A549 (cell line): ENCODE measurements at regions not wholly inside any gene's neighbourhood (a gene's known extent, or its start where the extent isn't known, plus 50 kb on each side); places are given as distances from the start of the nearest gene placed in this dataset.

Source experiments
- ATAC-seq, 2 experiments: fragments of 200-7000 bp in 1 of 2; fragments of >200 bp in 1 of 2; cut with Nextera tagmentation in 1 of 2; cut with Tn5 transposase in 1 of 2; 3 replicates each; pipeline versions ENCODE4 v1.8.0 to v1.9.1; 2018 to 2020; ENCODE audit warnings: mild to moderate bottlenecking in 1 of 2, moderate library complexity in 1 of 2
- CTCF ChIA-PET: fragments of 300-600 bp; sonication (Branson Sonifier 250); formaldehyde crosslinking; extraction: SDS; loops from one replicate; lab custom pipeline; 2021; ENCODE audit warnings: antibody characterized with exemption, inconsistent platforms; lab: Yijun Ruan, JAX
- POLR2A ChIA-PET: fragments of 350-600 bp; formaldehyde crosslinking; extraction: SDS; loops from one replicate; lab custom pipeline; 2021; ENCODE audit warnings: antibody characterized with exemption, inconsistent platforms; lab: Yijun Ruan, JAX
- DNase-seq, 2 experiments: peaks; one replicate each; pipeline versions ENCODE4 v3.0.0 to v3.0.0-alpha.2; 2011 to 2016; ENCODE audit warnings: low read depth in 1 of 2, low spot score in 1 of 2
- FAIRE-seq: peaks from 2 replicates; lab custom pipeline; 2011; peaks lifted over from hg19 to GRCh38; lab: Jason Lieb, UNC
- H3K27ac ChIP-seq, 2 experiments: fragments of >200 bp; sonication (Bioruptor Twin); formaldehyde crosslinking; 3 replicates each; pipeline ENCODE4 v1.5.1; 2016 to 2017
- H3K4me1 ChIP-seq: fragments of >200 bp; sonication (Bioruptor Twin); formaldehyde crosslinking; 3 replicates; pipeline ENCODE4 v1.6.1; 2016
- H3K4me2 ChIP-seq: fragments of >200 bp; sonication (Bioruptor Twin); formaldehyde crosslinking; 3 replicates; pipeline ENCODE4 v1.6.1; 2016
- H3K4me3 ChIP-seq: fragments of >200 bp; sonication (Bioruptor Twin); formaldehyde crosslinking; 3 replicates; pipeline ENCODE4 v1.5.1; 2016
- H3K9me3 ChIP-seq: fragments of >200 bp; sonication (Bioruptor Twin); formaldehyde crosslinking; 3 replicates; pipeline ENCODE4 v1.6.1; 2016
- FOSB ChIP-seq: fragments of 250-450 bp; sonication (Bioruptor Pico); IDR thresholded peaks from 2 replicates; pipeline ENCODE4 v1.5.0; 2020; ENCODE audit warnings: mild to moderate bottlenecking, moderate library complexity
- GATA3 ChIP-seq: IDR thresholded peaks from 2 replicates; pipeline ENCODE4 v1.6.1; 2012; ENCODE audit warnings: borderline replicate concordance
- HDAC2 ChIP-seq: fragments of 200-600 bp; sonication (generic); IDR thresholded peaks from 2 replicates; pipeline ENCODE4 v1.6.1; 2016
- HOXA7 ChIP-seq: fragments of 250-450 bp; sonication (Bioruptor Pico); IDR thresholded peaks from 2 replicates; pipeline ENCODE4 v1.5.0; 2020; ENCODE audit warnings: mild to moderate bottlenecking, moderate library complexity
- JUNB ChIP-seq: fragments of >200 bp; sonication (Bioruptor Twin); formaldehyde crosslinking; IDR thresholded peaks from 2 replicates; pipeline ENCODE4 v1.6.1; 2016
- KDM5A ChIP-seq: fragments of 200-600 bp; sonication (generic); IDR thresholded peaks from 2 replicates; pipeline ENCODE4 v1.6.1; 2016; ENCODE audit warnings: antibody characterized with exemption, mild to moderate bottlenecking
- NFE2L2 ChIP-seq: fragments of 150-350 bp; conservative IDR thresholded peaks from 2 replicates; pipeline ENCODE4 v1.6.1; 2014; ENCODE audit warnings: low read length
- NPAS2 ChIP-seq: fragments of 250-450 bp; sonication (Bioruptor Pico); IDR thresholded peaks from 2 replicates; pipeline ENCODE4 v1.8.0; 2022; ENCODE audit warnings: mild to moderate bottlenecking, moderate library complexity, borderline replicate concordance
- POLR2A ChIP-seq: IDR thresholded peaks from 2 replicates; pipeline ENCODE4 v1.6.1; 2012; ENCODE audit warnings: mild to moderate bottlenecking, low read length
- RAD21 ChIP-seq, 2 experiments: fragments of >200 bp in 1 of 2; sonication (Bioruptor Twin) in 1 of 2; formaldehyde crosslinking in 1 of 2; IDR thresholded peaks in 1 of 2; conservative IDR thresholded peaks in 1 of 2; 2 replicates in 1 of 2; 3 replicates in 1 of 2; pipeline ENCODE4 v1.6.1; 2012 to 2018; ENCODE audit warnings: inconsistent platforms in 1 of 2
- TP53 ChIP-seq: fragments of 250-450 bp; sonication (Bioruptor Pico); IDR thresholded peaks from 2 replicates; pipeline ENCODE4 v1.5.0; 2021; ENCODE audit warnings: mild to moderate bottlenecking, moderate library complexity
- ZFP36 ChIP-seq: fragments of 450-650 bp; IDR thresholded peaks from 2 replicates; pipeline ENCODE4 v1.6.1; 2014; ENCODE audit warnings: borderline replicate concordance; ENCODE audit not compliant: partially characterized antibody
- WGBS: methylation state at CpG from one replicate; pipeline ENCODE4 v1.1.6; 2017; ENCODE audit errors: missing lambda C conversion rate; 5-methylcytosine and 5-hydroxymethylcytosine counted together
- TF ChIP-seq, protein P1 (sequence below): fragments of 250-450 bp; sonication (Bioruptor Pico); IDR thresholded peaks from 2 replicates; pipeline ENCODE4 v1.5.0; 2021; ENCODE audit warnings: mild to moderate bottlenecking, moderate library complexity, borderline replicate concordance
- TF ChIP-seq, protein P2 (sequence below): fragments of 200-600 bp; sonication (generic); IDR thresholded peaks from 2 replicates; pipeline ENCODE4 v1.6.1; 2016; ENCODE audit warnings: antibody characterized with exemption, mild to moderate bottlenecking, moderate library complexity
- TF ChIP-seq, protein P3 (sequence below): IDR thresholded peaks from 2 replicates; pipeline ENCODE4 v1.6.1; 2012; ENCODE audit warnings: low read depth, borderline replicate concordance
- TF ChIP-seq, protein P4 (sequence below): IDR thresholded peaks from 2 replicates; pipeline ENCODE4 v1.6.1; 2012

DNA sequence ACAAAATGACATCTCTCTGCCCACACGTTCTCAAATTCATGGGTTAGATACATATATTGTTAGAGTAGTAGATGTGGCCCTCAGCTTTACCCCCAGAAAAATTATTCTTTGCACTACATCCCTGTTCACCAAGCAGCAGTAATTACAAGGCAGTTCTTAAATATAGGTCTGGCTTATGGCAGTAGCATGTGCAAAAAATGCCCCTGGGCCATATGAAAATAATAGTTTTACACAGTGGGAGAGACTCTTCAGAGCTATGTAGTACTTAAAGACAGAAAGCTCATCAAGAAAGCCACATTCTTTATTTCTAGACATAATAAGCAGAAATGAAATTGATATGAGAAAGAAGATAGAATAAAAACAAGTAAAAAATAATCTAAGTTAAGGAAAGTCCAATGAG, 196.3 kb upstream of the FOXP2 start:
- DNase-seq: no peak
- Histone ChIP-seq H3K4me3 (no peak overlapping the region), H3K9me3 (no peaks in the 10 kb centered on the region), H3K4me1 (no peaks in the 10 kb centered on the region), H3K27ac (no peak overlapping the region), H3K4me2 (no peak overlapping the region)
- ChIA-PET CTCF (no interaction called here), POLR2A (no interaction called here)
- FAIRE-seq: no peak
- no peak for TF ChIP-seq JUNB
- TF ChIP-seq NPAS2 (CRISPR knock-in tag): no peak
- TF ChIP-seq KDM5A: no peak
- TF ChIP-seq HDAC2: no peak
- TF ChIP-seq, protein P1, sequence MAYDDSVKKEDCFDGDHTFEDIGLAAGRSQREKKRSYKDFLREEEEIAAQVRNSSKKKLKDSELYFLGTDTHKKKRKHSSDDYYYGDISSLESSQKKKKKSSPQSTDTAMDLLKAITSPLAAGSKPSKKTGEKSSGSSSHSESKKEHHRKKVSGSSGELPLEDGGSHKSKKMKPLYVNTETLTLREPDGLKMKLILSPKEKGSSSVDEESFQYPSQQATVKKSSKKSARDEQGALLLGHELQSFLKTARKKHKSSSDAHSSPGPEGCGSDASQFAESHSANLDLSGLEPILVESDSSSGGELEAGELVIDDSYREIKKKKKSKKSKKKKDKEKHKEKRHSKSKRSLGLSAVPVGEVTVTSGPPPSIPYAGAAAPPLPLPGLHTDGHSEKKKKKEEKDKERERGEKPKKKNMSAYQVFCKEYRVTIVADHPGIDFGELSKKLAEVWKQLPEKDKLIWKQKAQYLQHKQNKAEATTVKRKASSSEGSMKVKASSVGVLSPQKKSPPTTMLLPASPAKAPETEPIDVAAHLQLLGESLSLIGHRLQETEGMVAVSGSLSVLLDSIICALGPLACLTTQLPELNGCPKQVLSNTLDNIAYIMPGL (CRISPR knock-in tag): no peak
- TF ChIP-seq FOSB: no peak
- no peak for TF ChIP-seq GATA3
- TF ChIP-seq ZFP36: no peak
- TF ChIP-seq, protein P2, sequence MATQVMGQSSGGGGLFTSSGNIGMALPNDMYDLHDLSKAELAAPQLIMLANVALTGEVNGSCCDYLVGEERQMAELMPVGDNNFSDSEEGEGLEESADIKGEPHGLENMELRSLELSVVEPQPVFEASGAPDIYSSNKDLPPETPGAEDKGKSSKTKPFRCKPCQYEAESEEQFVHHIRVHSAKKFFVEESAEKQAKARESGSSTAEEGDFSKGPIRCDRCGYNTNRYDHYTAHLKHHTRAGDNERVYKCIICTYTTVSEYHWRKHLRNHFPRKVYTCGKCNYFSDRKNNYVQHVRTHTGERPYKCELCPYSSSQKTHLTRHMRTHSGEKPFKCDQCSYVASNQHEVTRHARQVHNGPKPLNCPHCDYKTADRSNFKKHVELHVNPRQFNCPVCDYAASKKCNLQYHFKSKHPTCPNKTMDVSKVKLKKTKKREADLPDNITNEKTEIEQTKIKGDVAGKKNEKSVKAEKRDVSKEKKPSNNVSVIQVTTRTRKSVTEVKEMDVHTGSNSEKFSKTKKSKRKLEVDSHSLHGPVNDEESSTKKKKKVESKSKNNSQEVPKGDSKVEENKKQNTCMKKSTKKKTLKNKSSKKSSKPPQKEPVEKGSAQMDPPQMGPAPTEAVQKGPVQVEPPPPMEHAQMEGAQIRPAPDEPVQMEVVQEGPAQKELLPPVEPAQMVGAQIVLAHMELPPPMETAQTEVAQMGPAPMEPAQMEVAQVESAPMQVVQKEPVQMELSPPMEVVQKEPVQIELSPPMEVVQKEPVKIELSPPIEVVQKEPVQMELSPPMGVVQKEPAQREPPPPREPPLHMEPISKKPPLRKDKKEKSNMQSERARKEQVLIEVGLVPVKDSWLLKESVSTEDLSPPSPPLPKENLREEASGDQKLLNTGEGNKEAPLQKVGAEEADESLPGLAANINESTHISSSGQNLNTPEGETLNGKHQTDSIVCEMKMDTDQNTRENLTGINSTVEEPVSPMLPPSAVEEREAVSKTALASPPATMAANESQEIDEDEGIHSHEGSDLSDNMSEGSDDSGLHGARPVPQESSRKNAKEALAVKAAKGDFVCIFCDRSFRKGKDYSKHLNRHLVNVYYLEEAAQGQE: no peak
- no peak for TF ChIP-seq TP53
- TF ChIP-seq, protein P3, sequence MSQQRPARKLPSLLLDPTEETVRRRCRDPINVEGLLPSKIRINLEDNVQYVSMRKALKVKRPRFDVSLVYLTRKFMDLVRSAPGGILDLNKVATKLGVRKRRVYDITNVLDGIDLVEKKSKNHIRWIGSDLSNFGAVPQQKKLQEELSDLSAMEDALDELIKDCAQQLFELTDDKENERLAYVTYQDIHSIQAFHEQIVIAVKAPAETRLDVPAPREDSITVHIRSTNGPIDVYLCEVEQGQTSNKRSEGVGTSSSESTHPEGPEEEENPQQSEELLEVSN: no peak
- no peak for TF ChIP-seq POLR2A
- no peak for TF ChIP-seq NFE2L2
- TF ChIP-seq HOXA7 (CRISPR knock-in tag): no peak
- WGBS: 0% methylated on average over 1 of the region's 1 CpG
- ATAC-seq: no peak

DNA sequence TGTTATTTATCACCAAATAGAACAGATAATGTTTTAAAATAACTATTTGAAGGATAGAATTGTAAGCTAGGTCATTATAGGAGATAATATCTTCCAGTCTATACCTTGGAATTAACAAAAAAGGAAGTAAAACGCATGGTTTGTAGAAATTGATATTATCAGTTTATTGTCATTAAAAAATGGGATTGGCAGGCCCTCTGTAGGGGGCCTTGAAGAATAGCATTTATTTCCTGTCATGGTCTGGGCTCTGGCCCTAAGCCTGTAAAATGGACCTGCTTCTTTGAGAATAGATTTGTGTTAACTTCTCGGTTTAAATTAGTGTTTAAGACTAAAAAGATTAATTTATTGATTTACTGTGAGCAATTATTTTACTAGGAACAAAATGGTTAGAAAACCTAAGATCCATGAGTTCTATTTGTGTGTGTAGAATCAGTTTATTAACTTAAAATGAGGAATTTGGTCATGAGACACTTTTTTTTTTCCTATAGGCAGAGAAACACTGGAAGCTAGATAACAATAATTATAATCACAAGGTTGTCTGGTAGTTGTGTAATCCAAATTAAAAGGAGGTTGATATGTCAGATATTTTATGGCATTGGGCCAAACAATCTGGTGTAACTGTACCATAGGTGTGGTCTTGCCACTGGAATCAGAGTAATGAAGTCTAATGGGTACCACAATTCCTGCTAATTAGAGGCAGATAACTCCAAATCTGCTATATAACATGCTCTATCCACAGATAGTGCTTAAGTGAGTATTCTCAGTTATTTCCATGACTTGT, 197.4 kb upstream of the FOXP2 start:
- Histone ChIP-seq H3K9me3 (no peaks in the 10 kb centered on the region), H3K27ac (no peak overlapping the region), H3K4me3 (no peak overlapping the region), H3K4me1 (no peaks in the 10 kb centered on the region), H3K4me2 (no peak overlapping the region)
- FAIRE-seq: peak; percentile 36
- ChIA-PET CTCF (no interaction called here), POLR2A (no interaction called here)
- ATAC-seq: no peak
- no peak for DNase-seq
- peak in 1 of 2 experiments; percentile 14; a peak in 1 of 5 replicates for TF ChIP-seq RAD21 (conservative IDR thresholded peaks at IDR 0.05 in 1 of 2, IDR thresholded peaks at IDR 0.05 in 1 of 2)
- TF ChIP-seq NFE2L2: no peak
- WGBS: 2% methylated on average over 2 of the region's 2 CpGs

DNA sequence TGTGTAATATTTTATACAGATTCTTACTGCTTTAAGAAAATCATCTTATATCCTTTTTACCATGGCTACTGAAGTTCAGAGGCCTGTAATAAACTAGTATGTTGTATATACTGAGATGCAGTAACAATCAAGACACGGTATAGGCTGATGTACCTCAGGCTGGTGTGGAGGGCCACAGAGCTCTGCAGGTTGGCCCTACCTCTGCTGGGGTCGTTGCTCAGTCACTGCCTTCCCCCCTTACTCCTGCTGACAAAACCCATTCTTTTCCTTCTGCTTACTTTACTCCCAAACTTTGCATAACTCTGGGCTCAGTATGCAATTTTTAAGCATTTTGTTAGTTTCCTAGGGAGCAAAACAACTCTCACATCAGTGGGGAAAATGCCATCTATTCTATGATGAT, 200.1 kb upstream of the FOXP2 start:
- WGBS: 0% methylated on average over 2 of the region's 2 CpGs
- ATAC-seq: no peak
- no peak for DNase-seq
- POLR2A ChIA-PET: no interaction called here
- H3K4me3 ChIP-seq: no peak overlapping the region
- TF ChIP-seq HDAC2: no peak
- TF ChIP-seq, protein P4, sequence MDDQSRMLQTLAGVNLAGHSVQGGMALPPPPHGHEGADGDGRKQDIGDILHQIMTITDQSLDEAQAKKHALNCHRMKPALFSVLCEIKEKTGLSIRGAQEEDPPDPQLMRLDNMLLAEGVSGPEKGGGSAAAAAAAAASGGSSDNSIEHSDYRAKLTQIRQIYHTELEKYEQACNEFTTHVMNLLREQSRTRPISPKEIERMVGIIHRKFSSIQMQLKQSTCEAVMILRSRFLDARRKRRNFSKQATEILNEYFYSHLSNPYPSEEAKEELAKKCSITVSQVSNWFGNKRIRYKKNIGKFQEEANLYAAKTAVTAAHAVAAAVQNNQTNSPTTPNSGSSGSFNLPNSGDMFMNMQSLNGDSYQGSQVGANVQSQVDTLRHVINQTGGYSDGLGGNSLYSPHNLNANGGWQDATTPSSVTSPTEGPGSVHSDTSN: no peak
- CTCF ChIA-PET: no interaction called here
- no peak overlapping the region for H3K27ac ChIP-seq
- FAIRE-seq: no peak
- no peaks in the 10 kb centered on the region for H3K4me1 ChIP-seq
- no peak overlapping the region for H3K4me2 ChIP-seq
- H3K9me3 ChIP-seq: no peaks in the 10 kb centered on the region
